H1 (cell line): ENCODE measurements at regions not wholly inside any gene's neighbourhood (a gene's known extent, or its start where the extent isn't known, plus 50 kb on each side); places are given as distances from the start of the nearest gene placed in this dataset.

Experiments
- BCL11A ChIP-seq, 2 experiments: IDR thresholded peaks; one replicate each; pipeline ENCODE4 v1.6.1; 2011; ENCODE audit warnings: low read depth in 2 of 2, low read length in 2 of 2, mild to moderate bottlenecking in 2 of 2
- CTBP2 ChIP-seq: IDR thresholded peaks from 2 replicates; pipeline ENCODE4 v1.7.0; 2011; ENCODE audit warnings: borderline replicate concordance, mild to moderate bottlenecking, moderate library complexity, mixed read lengths, low read length; ENCODE audit not compliant: insufficient read depth, insufficient read length
- FOSL1 ChIP-seq: IDR thresholded peaks from 2 replicates; pipeline ENCODE4 v1.6.1; 2011; ENCODE audit warnings: mild to moderate bottlenecking, low read depth, low read length, moderate library complexity; ENCODE audit not compliant: insufficient read depth
- PHF8 ChIP-seq: fragments of 200-600 bp; sonication (generic); conservative IDR thresholded peaks from 2 replicates; pipeline ENCODE4 v1.7.1; 2012; ENCODE audit warnings: low read depth, mild to moderate bottlenecking, inconsistent platforms, low read length, moderate library complexity
- SIX5 ChIP-seq: IDR thresholded peaks from 2 replicates; pipeline ENCODE4 v1.6.1; 2011; ENCODE audit warnings: mild to moderate bottlenecking, low read depth, low read length
- TAF7 ChIP-seq: optimal IDR thresholded peaks from 2 replicates; pipeline ENCODE3; 2011; ENCODE audit warnings: low read depth, mild to moderate bottlenecking, inconsistent platforms, low read length, moderate library complexity, borderline replicate concordance

- TF ChIP-seq FOSL1 (no peak), TAF7 (no peak), BCL11A (IDR thresholded peaks at IDR 0.05; ENCODE audit: low read depth in 2 of 2, low read length in 2 of 2) (no peak), PHF8 (no peak), SIX5 (no peak), CTBP2 (no peak)
These were observed 155.0 kb upstream of the GPR149 start (continued) for GRCh38 chr3:154584974-154585373.
